ENCODE measurements at regions not wholly inside any gene's neighbourhood (a gene's known extent, or its start where the extent isn't known, plus 50 kb on each side); places are given as distances from the start of the nearest gene placed in this dataset.

DNA sequence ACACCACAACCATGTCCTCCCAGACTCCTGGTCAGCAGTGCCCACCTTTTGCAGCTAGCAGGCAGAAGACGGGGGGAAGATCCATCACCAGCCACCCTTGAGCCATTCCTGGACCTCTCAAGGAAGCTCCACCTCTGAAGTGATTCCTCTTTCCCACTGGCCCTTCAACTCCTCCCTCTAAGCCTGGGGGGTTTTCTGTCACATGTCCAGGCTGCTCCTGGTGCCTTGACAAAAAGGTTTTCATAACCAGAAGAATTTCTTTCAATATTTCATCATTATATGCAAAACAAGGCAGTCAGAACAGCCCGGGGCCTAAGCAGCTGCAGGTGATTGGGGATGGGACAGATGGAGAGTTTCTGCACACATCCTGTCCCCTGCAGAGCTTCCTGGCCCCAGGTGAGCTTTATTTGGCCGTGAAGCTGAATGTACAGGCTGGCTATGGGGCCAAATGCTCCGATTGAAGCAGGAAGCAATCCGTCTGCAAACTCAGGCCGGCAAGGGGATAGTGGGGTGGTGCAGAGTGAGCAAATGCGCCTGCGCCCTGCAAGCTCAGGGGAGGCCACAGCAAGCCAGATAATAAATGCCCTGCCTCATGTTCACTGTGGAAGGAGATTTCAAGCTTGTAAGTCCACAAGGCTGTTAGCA is 173.5 kb downstream of the C5orf15 start:
- no peak for DNase-seq
- Mint-ChIP-seq H3K36me3 (ENCODE audit: low read depth) (no peaks in the 10 kb centered on the region), H3K27me3 (ENCODE audit: insufficient read depth) (peaks cover 30% of the 10 kb centered on the region), H3K27ac (no peak overlapping the region), H3K9me3 (no peaks in the 10 kb centered on the region), H3K4me3 (no peak overlapping the region), H3K4me1 (ENCODE audit: low read depth) (no peaks in the 10 kb centered on the region)
- TF ChIP-seq, protein P1, sequence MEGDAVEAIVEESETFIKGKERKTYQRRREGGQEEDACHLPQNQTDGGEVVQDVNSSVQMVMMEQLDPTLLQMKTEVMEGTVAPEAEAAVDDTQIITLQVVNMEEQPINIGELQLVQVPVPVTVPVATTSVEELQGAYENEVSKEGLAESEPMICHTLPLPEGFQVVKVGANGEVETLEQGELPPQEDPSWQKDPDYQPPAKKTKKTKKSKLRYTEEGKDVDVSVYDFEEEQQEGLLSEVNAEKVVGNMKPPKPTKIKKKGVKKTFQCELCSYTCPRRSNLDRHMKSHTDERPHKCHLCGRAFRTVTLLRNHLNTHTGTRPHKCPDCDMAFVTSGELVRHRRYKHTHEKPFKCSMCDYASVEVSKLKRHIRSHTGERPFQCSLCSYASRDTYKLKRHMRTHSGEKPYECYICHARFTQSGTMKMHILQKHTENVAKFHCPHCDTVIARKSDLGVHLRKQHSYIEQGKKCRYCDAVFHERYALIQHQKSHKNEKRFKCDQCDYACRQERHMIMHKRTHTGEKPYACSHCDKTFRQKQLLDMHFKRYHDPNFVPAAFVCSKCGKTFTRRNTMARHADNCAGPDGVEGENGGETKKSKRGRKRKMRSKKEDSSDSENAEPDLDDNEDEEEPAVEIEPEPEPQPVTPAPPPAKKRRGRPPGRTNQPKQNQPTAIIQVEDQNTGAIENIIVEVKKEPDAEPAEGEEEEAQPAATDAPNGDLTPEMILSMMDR (IDR thresholded peaks at IDR 0.05), result no peak

DNA sequence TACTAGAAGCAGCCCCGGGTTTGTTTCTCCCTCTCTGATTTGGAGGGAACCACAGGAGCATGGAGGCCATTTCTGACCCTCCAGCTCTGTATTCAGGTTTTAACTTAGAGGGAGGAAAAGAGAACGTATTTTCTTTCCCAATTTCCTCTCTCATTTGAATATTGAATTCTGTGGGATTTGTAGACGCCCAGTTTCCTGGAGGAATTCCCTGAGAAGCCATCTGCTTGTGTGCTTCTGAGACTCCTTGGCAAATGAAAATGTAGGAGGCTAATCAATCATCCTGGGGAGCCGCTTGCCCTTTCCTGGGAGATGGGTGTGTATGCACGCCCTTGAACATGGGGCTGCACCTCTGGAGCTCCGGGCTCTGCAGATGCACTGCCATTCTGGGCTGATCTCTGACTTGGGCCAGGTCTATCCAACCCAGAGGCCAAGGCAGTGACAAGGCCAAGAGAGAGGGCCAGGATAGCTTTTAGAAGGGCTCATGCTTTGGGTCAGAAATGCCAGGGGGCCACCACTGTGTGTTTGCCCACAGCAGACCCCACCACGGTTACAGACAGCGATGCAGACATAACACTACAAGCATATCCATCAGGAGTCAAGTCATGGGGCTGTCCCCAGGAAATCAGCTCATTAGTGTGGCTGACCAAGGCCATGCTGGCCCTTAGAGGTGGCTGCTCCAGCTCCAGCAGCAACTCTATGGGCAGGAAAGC is 174.5 kb downstream of the C5orf15 start:
- Mint-ChIP-seq H3K4me1 (ENCODE audit: low read depth) (no peaks in the 10 kb centered on the region), H3K27me3 (ENCODE audit: insufficient read depth) (peaks cover 30% of the 10 kb centered on the region), H3K27ac (no peak overlapping the region), H3K4me3 (no peak overlapping the region), H3K36me3 (ENCODE audit: low read depth) (no peaks in the 10 kb centered on the region), H3K9me3 (no peaks in the 10 kb centered on the region)
- no peak for DNase-seq
- TF ChIP-seq, protein P1 (IDR thresholded peaks at IDR 0.05), result no peak

DNA sequence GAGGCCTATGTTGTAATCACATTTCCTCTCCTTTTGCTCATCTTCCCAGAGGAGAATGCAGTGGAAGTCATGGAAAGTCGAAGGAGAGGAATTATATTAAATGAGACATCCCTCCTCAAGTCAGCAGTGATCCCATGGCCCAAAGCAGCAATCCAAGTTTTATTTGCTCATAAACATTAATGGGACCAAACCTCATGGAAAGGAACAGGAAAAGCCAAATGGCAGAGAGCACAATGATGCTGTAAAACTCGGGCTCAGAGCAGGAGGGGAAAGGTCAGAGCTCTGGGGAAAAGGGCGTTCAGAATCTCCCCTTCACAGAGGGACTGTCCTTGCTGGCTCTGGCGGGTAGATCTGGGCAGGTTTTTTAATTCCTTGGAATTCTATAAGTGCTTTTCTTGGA is 175.8 kb downstream of the C5orf15 start:
- no peak for DNase-seq
- no peaks in the 10 kb centered on the region for H3K4me1 Mint-ChIP-seq (ENCODE audit: low read depth)
- H3K27ac Mint-ChIP-seq, result no peak overlapping the region
- no peaks in the 10 kb centered on the region for H3K36me3 Mint-ChIP-seq (ENCODE audit: low read depth)
- TF ChIP-seq, protein P1 (IDR thresholded peaks at IDR 0.05), result no peak
- H3K4me3 Mint-ChIP-seq, result no peak overlapping the region
- H3K27me3 Mint-ChIP-seq (ENCODE audit: insufficient read depth), result peaks cover 28% of the 10 kb centered on the region
- no peaks in the 10 kb centered on the region for H3K9me3 Mint-ChIP-seq

DNA sequence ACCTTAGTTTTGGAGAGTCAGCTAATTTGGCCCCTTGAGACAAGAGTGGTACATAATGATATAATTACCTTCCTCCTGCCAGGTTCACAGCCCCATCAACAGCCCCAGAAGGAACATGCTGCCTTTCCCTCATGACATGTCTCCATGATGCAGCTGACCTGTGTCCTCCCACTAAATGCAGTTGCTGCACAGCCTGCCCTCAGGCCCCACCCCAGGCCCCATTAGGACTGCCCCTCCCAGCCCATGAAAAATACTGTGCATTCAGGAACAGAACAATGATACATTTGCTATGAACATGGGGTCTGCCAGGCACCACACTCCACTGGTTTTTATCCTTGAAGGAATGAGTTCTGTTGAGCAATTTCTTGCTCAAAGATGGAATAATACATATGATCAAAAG is 176.4 kb downstream of the C5orf15 start:
- Mint-ChIP-seq H3K9me3 (no peaks in the 10 kb centered on the region), H3K36me3 (ENCODE audit: low read depth) (no peaks in the 10 kb centered on the region), H3K4me1 (ENCODE audit: low read depth) (no peaks in the 10 kb centered on the region), H3K27ac (no peak overlapping the region), H3K4me3 (no peak overlapping the region), H3K27me3 (ENCODE audit: insufficient read depth) (peaks cover 28% of the 10 kb centered on the region)
- no peak for DNase-seq
- TF ChIP-seq, protein P1 (IDR thresholded peaks at IDR 0.05), result no peak

DNA sequence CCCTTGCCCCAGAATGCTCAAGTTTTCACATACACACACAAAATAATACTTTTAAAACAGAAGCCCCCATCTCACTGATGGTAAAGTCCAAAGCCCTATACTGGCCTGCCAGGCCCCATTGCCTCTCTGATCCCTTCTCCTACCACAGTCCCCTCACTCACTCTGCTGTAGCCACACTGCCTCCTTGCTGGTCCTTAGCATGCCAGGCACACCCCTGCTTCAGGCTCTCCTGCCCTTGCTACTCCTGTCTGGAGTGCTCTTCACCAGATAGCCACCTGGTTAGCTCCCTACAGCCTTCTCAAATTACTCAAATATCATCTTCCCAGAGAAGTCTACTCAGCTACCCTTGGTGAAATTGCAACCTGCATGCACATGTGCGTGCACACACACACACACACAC is 177.5 kb downstream of the C5orf15 start:
- no peaks in the 10 kb centered on the region for H3K4me1 Mint-ChIP-seq (ENCODE audit: low read depth)
- H3K4me3 Mint-ChIP-seq, result no peak overlapping the region
- peaks cover 28% of the 10 kb centered on the region for H3K27me3 Mint-ChIP-seq (ENCODE audit: insufficient read depth)
- H3K27ac Mint-ChIP-seq, result no peak overlapping the region
- TF ChIP-seq, protein P1 (IDR thresholded peaks at IDR 0.05), result no peak
- no peaks in the 10 kb centered on the region for H3K36me3 Mint-ChIP-seq (ENCODE audit: low read depth)
- DNase-seq, result no peak
- H3K9me3 Mint-ChIP-seq, result no peaks in the 10 kb centered on the region
